Skin epidermis (tissue), 12 donors: ENCODE measurements at regions not wholly inside any gene's neighbourhood (a gene's known extent, or its start where the extent isn't known, plus 50 kb on each side); places are given as distances from the start of the nearest gene placed in this dataset.

Experiments used
- H3K27ac ChIP-seq, 21 experiments: fragments of 200-600 bp; sonication (generic) in 11 of 21; one replicate each; pipeline ENCODE4 v1.5.0; 2020; ENCODE audit warnings: mild to moderate bottlenecking in 3 of 21, inconsistent platforms in 2 of 21, moderate library complexity in 2 of 21
- H3K4me3 ChIP-seq, 7 experiments: fragments of 200-600 bp; sonication (generic) in 2 of 7; one replicate each; pipeline ENCODE4 v1.5.0; 2020; ENCODE audit warnings: inconsistent platforms in 2 of 7, mild to moderate bottlenecking in 2 of 7, moderate library complexity in 1 of 7

DNA sequence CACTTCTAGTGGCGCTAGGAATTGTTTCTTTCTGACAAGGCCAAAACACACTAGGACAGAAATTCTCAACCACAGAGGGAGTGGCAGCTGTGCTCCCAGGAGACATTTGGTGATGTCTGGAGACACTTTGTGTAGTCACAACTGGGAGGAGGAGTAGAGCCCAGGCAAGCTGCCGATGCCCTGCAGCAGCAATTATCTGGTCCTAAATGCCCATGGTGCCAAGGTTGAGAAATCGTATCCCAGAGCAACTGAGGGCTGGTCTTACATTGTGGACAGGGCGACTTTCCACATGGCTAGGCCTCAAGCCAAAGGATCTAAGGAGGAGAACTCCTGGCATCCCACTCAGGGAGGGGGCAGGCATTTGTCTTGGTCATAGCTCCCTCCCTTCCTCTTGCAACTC is 259.9 kb downstream of the GADD45G start:
- peak overlapping the region in 2 of 21 experiments; percentile 42 to 65 for H3K27ac ChIP-seq
- H3K4me3 ChIP-seq = no peak overlapping the region

DNA sequence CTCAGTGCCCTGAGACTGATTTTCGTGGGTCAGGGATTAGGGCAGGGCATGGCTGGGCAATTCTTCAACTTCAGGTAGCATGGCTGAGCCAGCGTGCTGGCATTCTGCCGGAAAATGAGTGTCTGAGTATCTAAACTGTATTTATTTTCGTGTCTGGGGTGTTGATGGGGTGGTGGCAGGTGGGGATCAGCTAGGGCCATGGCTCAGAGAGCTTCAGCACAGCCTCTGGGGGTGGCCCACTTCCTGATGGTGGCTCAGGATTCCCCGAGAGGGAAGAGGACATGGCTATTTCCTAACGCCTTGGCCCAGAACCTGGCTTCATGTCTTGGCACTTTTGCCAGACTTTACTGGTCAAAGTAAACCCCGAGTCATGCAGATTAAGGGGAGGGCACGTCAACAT is 260.5 kb downstream of the GADD45G start:
- H3K27ac ChIP-seq = no peak overlapping the region
- no peak overlapping the region for H3K4me3 ChIP-seq

DNA sequence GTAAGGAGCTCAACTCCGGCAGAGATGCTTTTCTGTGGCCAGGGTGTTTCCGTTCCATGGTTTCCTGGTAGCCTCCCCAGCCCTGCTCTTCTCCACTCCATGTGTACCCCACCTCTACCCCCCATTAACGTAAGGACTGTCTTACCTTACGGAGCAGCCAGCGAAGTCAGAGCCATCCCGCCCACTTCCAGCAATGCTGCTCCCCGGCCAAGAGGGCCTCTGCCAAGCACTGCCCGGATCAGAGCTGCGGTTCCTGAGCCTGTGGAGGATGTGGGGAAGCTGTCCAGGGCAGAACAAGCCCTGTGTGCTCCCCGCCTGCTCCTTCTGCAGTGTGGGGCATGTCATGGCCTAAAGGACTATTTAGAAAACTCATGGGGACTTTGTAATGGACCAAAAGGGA is 261.2 kb downstream of the GADD45G start:
- Histone ChIP-seq H3K4me3 (no peak overlapping the region), H3K27ac (peak overlapping the region in 1 of 21 experiments; percentile 10)

DNA sequence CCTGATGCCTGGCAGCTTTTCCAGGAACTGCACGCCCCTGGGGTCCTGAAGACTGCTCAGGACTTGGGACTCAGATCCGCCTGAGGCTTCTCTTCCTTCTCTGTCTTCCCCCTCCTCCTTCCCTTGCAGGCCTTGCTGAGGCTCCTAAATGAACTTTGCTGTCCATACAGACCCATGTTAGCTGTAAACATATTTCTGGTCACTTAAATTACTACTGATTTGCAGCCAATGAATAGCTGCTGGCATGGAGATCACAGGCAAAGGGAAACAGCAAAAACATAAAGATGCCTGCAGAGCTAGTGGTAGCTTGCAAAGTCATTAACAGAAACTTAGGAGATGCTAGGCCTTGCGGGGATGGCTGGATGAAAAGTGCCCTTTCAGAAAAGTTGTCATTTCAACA is 261.9 kb downstream of the GADD45G start:
- Histone ChIP-seq H3K27ac (no peak overlapping the region), H3K4me3 (no peak overlapping the region)

DNA sequence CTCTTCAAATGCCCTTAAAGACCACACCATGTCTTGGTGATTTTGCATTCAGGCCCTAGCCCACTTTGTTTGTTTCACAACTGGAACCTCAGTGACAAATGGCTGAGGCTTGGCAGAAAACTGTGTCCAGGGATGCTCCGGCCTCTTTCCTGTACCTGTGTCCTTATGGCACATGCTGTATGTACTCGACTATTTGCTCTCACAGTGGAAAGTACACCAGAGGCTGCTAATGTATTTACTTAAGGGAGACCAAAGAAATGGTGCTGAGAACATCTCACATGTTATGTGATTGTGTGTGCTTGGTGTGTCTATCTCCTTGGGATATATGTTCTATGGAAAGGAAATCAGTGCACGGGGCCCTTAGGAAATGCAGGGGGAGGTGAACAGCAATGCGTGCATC is 263.3 kb downstream of the GADD45G start:
- Histone ChIP-seq H3K4me3 (no peak overlapping the region), H3K27ac (no peak overlapping the region)

DNA sequence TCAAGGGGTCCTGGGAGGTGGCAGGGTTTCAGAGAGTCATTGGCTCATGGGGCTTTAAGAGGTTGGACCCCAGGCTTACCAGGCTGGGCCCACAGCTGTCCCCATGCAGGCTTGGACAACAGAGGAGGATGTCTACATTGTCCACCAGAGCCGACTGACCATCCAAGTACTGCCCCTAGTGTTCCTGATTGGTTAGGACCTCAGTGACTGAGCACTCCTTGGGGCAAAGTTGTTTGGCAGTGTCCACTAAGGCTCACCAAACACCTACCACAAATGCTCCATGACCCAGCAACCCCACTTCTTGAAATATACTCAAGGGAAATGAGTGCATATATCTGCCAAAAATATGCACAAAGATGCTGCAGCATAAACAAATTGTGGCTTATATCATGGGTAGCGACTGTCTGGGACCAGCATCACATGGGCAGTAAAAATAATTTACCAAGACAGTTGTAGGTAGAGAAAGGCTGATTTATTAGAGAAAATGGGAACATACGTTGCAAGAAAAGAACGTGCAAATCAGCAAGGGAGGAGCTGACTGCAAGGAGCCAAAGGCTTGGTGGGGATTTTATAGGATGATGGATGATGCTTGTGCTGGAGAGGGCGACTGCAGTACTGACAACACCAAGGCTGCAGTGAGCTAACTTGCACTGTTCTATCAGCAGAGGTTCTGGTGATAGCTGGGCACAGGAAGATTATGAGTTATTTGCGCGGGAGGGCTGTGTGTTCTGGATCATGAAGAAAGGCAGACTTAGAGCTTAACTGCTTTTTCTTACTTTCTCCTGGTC is 265.2 kb downstream of the GADD45G start:
- no peak overlapping the region for H3K27ac ChIP-seq
- no peak overlapping the region for H3K4me3 ChIP-seq

DNA sequence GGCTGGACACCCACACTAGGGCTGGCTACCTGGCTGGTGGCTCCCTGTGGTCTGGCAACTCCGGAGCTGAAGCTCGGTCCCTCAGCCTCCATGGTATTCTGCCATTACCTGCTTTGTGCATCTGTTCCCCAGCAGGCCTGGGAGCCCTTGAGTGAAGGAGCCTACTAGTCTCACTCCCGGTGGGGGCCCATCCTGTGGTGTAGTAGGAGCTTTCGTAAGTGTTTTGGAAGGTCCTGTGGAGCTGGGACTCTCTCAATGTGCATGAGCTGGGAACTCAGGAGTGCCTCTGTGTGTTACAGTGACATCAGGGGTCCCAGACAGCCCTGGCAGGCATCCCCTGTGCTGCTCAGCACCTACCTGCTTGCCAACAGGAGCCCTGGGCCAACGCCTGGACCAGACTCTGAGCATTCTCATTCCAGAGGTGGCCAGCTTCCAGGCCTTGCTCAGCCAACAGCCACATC is 267.1 kb downstream of the GADD45G start:
- H3K27ac ChIP-seq = peak overlapping the region in 3 of 21 experiments; percentile 7 to 67 (median 34)

DNA sequence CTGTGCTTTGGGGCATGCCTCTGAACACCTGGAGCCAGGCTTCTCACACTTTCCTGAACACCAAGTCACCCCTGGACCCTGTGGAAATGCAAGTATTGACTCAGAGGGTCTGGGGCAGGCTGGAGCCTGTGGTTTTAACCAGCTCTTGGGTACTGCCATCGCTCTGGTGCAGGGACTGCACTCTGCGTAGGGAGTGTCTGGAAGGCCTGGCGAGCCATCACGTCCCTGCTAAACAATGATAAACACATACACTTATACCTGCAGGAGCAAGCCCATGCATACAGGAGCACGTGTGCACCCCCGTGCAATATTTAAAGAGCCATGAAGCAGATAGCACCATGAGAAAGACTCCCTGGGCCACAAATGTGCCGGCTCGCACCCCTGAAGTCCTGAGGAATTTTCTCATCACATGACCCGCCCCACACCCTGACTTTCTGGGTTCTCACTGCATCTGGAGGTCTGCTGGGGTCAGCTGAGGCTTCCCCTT is 267.7 kb downstream of the GADD45G start:
- Histone ChIP-seq H3K4me3 (no peak overlapping the region), H3K27ac (peak overlapping the region in 3 of 21 experiments; percentile 7 to 67 (median 34))

More for the DNA sequence above, 267.1 kb downstream of the GADD45G start:
- no peak overlapping the region for H3K4me3 ChIP-seq

DNA sequence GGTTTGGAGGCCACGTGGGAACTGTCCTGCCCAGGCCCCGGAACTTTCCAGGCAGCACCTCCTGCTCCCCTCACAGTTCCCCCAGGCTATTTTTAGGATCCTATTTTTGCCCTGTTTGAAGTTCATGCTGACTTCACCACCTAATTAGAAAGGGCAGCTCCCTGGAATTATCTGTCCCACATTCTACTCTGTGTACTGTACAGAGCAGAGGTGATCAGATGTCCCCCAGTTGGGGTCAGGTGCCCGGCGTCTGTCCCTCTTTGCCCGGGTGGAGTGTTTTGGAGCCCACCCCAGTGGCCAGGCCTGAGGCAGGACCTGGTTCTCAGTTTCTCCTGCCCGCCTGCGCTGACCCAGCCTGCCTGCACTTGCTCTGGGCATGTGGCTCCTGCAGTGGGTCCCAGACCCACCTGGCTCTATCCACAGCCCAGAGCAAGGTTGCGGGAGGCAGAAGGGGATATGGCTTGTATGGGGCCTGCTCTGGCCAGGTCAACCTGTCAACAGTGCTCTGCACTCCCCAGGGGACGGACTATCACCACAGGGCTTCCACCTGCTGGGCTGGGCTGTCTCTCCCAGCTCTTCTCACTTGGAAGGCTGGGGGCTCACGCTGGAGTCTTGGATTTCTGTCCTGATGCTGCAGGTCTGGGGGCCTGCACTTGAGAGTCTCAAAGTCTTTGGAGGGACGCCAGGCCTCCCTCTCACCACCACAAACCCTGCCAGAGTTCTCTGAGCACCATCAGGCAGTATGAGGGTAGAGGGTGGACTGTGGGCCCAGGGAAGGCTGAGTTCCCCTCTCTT is 268.3 kb downstream of the GADD45G start:
- Histone ChIP-seq H3K4me3 (no peak overlapping the region), H3K27ac (peak overlapping the region in 2 of 21 experiments; percentile 24 to 67)

DNA sequence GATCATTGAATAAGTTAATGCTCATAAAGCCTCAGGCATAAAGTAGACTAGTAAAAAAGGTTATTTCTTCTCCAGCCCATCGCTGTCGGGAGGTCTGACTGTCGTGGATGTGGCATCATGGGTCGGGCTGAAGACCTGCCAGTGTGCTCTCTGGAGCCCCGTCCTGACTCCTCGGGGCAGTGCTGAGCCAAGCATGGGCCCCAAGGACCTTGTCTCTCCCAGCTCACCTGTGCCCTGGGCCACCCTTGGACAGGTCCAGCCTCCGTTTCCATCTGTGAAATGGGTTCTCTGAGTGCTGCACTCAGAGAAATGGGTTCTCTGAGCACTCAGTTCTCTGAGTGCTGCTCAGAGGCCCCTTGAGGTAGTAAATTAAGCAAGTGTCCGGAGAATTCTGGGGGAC is 269.0 kb downstream of the GADD45G start:
- Histone ChIP-seq H3K27ac (peak overlapping the region in 2 of 21 experiments; percentile 54 to 67), H3K4me3 (no peak overlapping the region)

DNA sequence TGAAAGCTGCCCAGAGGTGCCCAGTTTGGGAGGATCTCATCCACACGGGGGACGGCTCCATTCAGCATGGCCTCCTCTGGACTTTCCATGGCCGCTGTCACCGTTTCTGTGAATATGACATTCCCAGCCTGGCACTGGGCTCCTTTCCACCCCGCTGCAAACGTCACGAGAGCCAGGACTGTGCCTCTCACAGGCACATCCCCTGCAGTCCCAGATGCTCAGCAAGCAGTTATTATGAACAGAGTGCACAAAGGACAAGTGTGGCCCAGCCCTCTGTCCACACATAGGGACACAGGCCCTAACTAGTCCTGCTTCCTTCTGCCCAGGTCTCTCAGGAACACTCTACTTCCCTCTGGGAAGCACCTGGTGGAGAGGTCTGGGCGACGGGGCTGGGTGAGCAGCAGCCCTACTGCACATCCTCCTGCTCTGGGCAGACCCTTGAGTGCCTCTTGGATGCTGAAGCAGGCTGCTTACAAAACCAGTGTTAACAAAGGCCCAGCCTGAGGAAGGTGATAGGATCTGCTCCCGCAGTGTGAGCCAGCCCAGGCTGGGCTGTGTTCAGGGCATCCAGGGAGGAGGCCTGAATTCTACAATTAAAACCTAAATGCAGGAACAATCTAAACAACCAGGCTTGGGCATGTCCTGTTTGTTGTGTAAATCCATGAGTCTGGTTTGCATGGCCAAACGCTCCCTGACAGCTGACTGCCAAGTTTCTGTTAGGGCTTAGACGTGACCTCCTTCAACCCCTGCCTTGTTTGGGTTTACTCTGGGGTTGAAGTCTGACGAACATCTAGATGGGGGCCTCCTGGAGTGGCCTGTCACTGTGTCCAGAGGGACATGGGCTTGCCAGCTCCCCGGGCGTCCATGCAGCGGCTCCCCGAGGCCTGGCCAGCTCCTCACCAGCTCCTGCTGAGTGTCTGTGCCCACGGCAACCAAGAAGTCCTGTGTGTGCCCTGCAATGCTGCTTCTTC is 269.8 kb downstream of the GADD45G start:
- H3K27ac ChIP-seq = peak overlapping the region in 8 of 21 experiments; percentile 7 to 67 (median 28)
- no peak overlapping the region for H3K4me3 ChIP-seq

DNA sequence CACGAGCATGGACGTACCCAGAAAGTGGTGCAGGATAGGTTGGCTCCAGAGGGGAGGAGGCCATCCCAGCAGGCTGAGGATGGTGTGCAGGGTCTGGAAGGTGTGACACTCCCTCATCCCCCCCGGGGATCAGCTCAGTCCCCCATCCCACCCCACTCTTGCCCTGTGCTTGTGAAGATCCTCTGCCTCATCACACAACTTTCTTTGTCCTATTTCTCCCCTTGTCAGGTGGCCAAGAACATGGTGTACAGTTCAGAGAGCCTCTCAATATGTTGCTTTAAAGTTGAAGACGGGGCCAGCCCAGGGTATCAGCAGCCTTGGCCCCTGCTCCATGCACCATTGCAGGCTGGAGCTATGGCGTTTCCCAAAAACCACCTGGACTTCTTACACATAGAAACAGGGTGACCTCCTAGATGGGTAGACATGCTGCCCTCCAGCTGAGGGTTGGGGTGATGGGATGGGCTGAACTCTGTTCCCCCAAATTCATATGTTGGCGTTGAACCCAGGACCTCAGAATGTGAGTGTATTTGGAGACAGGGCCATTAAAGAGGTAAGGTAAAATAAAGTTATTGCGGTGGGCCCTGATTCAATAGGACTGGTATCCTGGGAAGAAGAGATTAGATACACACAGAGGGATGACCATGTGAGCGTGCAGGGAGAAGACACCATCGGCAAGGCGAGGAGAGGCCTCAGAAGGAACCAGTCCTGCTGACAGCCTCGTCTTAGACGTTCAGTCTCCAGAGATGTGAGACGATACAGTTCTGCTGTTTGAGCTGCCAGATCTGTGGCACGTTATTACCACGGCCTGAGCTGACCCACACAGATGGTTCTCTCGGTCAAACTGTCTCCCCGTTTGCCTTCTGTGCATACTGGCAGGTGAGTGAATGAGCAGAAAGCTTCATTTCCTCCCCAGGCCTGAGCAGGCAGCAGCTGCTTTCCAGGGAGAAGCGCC is 272.5 kb downstream of the GADD45G start:
- Histone ChIP-seq H3K4me3 (no peak overlapping the region), H3K27ac (no peak overlapping the region)

DNA sequence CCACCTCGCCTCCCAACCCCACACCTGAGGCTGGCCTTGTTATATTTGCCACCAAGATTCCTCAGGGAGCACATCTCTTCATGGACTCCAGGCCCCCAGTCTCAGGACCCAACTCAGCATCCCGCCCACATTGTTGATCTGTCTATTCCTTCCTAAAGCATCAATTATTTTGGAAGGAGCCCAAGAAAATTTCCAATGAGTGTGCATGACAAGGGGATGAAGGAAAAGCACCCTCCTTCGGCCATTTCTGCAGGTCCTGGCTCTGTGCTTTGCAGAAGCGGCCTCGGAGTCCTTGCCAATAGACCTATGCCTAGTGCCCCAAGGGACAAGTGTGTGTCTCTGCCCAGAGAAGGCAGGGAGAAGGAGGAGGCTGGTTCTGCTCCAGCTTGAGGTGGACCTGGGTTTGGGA is 273.2 kb downstream of the GADD45G start:
- Histone ChIP-seq H3K27ac (no peak overlapping the region), H3K4me3 (no peak overlapping the region)

DNA sequence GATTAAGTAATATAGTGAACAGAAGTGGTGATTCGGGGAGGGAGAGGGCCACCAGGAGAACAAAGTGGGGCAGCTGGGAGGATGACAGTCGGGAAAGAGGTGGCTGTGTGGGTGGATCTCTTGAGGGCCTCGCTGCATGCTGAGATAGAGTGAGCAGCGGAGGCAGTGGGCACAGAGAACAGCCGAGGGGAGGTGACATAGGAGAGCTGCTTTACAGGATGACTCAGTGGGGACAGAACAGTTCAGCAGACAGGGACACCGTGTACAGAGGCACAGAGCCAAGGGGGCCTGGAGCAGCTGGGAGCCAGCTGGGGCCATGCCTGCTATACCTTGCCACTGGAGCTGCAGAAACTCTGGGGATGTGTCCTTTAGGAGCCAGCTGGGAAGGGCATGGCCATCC is 273.9 kb downstream of the GADD45G start:
- no peak overlapping the region for H3K4me3 ChIP-seq
- no peak overlapping the region for H3K27ac ChIP-seq

DNA sequence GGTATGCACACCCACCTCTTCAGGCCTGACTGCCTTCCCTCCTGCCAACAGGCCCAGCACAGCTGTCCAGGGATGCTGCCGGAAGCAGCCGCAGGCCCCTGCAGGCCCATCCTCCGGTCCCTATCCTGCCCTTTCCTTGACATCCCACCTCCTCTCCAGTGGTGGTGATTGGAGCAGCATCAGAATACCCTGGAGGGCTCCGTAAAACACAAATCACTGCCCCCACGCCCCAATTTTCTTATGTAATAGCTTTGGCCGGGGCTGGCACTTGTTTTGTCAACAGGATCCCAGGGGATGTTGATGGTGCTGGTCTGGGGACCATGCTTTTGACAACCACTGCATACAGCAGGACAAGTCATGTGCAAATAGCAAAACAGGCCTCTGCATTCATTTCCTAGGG is 274.5 kb downstream of the GADD45G start:
- Histone ChIP-seq H3K27ac (peak overlapping the region in 2 of 21 experiments; percentile 3 to 10), H3K4me3 (no peak overlapping the region)

DNA sequence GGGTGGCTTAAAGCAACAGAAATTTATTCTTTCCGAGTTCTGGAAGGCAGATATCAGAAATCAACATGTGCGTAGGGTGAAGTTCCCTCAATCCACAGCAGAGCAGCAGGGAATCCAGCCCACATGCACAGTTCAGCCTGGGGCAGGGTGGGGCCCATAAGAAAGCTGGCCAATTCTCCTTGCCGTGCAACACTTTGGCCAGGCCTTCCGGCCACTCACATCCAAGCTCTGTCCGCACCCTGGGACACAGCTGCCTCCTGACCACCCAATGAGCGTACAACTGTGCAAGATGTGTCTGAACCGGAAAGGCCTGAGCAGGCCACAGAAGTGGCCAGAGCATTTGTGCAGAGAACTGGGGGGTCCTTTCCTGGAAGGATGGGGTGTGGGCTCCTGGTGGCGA is 274.9 kb downstream of the GADD45G start:
- Histone ChIP-seq H3K4me3 (no peak overlapping the region), H3K27ac (peak overlapping the region in 2 of 21 experiments; percentile 3 to 10)

DNA sequence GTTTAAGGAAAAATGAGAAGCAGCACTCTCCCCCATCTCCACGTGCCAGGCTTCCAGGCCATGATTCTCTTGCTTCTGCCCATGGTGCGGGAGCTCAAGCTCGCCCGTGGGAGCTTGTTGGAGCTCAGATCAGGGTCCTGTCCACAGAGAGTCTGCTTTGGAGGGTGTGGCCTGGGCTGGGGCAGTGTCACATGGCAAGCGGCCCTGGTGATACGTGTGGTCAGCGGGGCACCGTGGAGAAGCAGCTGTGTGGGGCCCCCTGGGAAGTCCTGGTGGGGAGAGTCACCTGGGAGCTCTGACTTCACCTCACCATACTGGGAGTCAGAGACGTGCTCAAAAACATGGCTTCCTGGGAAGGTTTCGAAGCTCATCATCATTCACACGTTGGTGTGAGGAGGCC is 275.3 kb downstream of the GADD45G start:
- Histone ChIP-seq H3K27ac (peak overlapping the region in 1 of 21 experiments; percentile 10), H3K4me3 (no peak overlapping the region)

DNA sequence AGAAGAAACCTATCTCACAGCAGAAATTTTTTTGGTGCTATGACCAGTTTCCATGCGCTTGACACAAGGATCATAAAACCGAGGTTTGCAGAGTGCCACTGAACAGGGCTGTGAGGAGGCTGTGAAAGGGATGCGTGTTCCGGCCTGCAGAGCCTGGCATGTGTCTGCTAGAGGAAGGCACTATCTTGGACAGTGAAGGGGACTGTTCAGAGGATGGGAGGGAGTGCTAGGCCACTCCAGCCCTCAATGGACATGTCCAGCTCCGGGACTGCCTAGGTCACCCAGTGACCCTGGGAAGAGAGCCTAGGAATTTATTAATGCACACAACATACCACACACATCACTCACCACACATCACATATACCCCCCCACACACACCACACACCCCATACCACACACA is 275.9 kb downstream of the GADD45G start:
- no peak overlapping the region for H3K4me3 ChIP-seq
- H3K27ac ChIP-seq = no peak overlapping the region
